H1 (cell line): ENCODE measurements at regions not wholly inside any gene's neighbourhood (a gene's known extent, or its start where the extent isn't known, plus 50 kb on each side); places are given as distances from the start of the nearest gene placed in this dataset.

Source experiments
- CTCF ChIA-PET: fragments of 300-600 bp; sonication (Branson Sonifier 250); formaldehyde crosslinking; loops from one replicate; lab custom pipeline; 2021; ENCODE audit not compliant: partially characterized antibody; lab: Charles Lee
- POLR2A ChIA-PET: fragments of 300-600 bp; sonication (Branson Sonifier 250); formaldehyde crosslinking; loops from one replicate; lab custom pipeline; 2021; ENCODE audit warnings: inconsistent platforms; ENCODE audit not compliant: partially characterized antibody; lab: Charles Lee
- DNase-seq, 2 experiments: peaks; one replicate each; pipeline versions ENCODE4 v3.0.0 to v3.0.0-alpha.2; 2010 to 2022; ENCODE audit warnings: low spot score in 2 of 2, low read depth in 1 of 2, mixed read lengths in 1 of 2
- FAIRE-seq: peaks from 2 replicates; lab custom pipeline; 2011; peaks lifted over from hg19 to GRCh38; lab: Jason Lieb, UNC
- H2AFZ ChIP-seq: 2 replicates; pipeline ENCODE4 v1.8.1; 2012; ENCODE audit warnings: low read length, inconsistent platforms
- H2AK5ac ChIP-seq: 2 replicates; pipeline ENCODE4 v1.6.1; 2013; ENCODE audit warnings: low read depth, low read length
- H2BK120ac ChIP-seq: replicated peaks from 2 replicates; pipeline ENCODE3; 2013; ENCODE audit warnings: low read depth, low read length, inconsistent platforms
- H2BK12ac ChIP-seq: 2 replicates; pipeline ENCODE4 v1.6.1; 2013; ENCODE audit warnings: low read depth, low read length
- H2BK15ac ChIP-seq: 2 replicates; pipeline ENCODE4 v1.6.1; 2013; ENCODE audit warnings: low read length
- H2BK20ac ChIP-seq: 2 replicates; pipeline ENCODE4 v1.6.1; 2013; ENCODE audit warnings: low read length
- H2BK5ac ChIP-seq: 2 replicates; pipeline ENCODE4 v1.6.1; 2013; ENCODE audit warnings: low read depth, low read length
- H3K14ac ChIP-seq: 2 replicates; pipeline ENCODE4 v1.6.1; 2013; ENCODE audit warnings: inconsistent platforms; ENCODE audit not compliant: insufficient read length
- H3K18ac ChIP-seq: 2 replicates; pipeline ENCODE4 v1.6.1; 2013; ENCODE audit warnings: low read length; ENCODE audit errors: extremely low read depth
- H3K23ac ChIP-seq: 2 replicates; pipeline ENCODE4 v1.6.1; 2013; ENCODE audit warnings: inconsistent platforms; ENCODE audit not compliant: insufficient read length
- H3K23me2 ChIP-seq: 2 replicates; pipeline ENCODE4 v1.6.1; 2013; ENCODE audit warnings: low read depth, low read length
- H3K27ac ChIP-seq: 2 replicates; pipeline ENCODE4 v1.6.1; 2011; ENCODE audit warnings: low read depth, low read length, inconsistent platforms
- H3K27me3 ChIP-seq, 4 experiments: replicated peaks in 1 of 4; 1 replicate in 1 of 4; 2 replicates in 3 of 4; pipeline versions ENCODE4 v1.6.1 to v1.8.1; 2011 to 2013; ENCODE audit warnings: low read length in 3 of 4, mild to moderate bottlenecking in 3 of 4, inconsistent platforms in 2 of 4, mixed read lengths in 2 of 4, moderate library complexity in 1 of 4; ENCODE audit not compliant: control insufficient read depth in 3 of 4, insufficient read depth in 3 of 4; ENCODE audit errors: extremely low read depth in 1 of 4
- H3K36me3 ChIP-seq, 4 experiments: 2 replicates each; pipeline versions ENCODE4 v1.6.1 to v1.8.1; 2011 to 2013; ENCODE audit warnings: mild to moderate bottlenecking in 4 of 4, low read length in 3 of 4, moderate library complexity in 2 of 4, control low read depth in 1 of 4, inconsistent platforms in 1 of 4; ENCODE audit not compliant: insufficient read depth in 4 of 4, control insufficient read depth in 2 of 4
- H3K4ac ChIP-seq: replicated peaks from 2 replicates; pipeline ENCODE3; 2013; ENCODE audit warnings: low read length, low read depth, mixed read lengths, inconsistent platforms; ENCODE audit not compliant: insufficient read length
- H3K4me1 ChIP-seq, 4 experiments: replicated peaks in 1 of 4; 1 replicate in 1 of 4; 2 replicates in 3 of 4; pipeline versions ENCODE4 v1.6.1 to v1.8.1; 2011 to 2013; ENCODE audit warnings: low read length in 3 of 4, inconsistent platforms in 2 of 4, mixed read lengths in 1 of 4; ENCODE audit not compliant: insufficient read depth in 4 of 4, control insufficient read depth in 3 of 4
- H3K4me2 ChIP-seq, 2 experiments: 2 replicates each; pipeline versions ENCODE4 v1.6.1 to v1.8.1; 2011 to 2013; ENCODE audit warnings: low read depth in 2 of 2, low read length in 2 of 2, control low read depth in 1 of 2, inconsistent platforms in 1 of 2, mild to moderate bottlenecking in 1 of 2; ENCODE audit not compliant: insufficient read depth in 1 of 2
- H3K4me3 ChIP-seq, 4 experiments: fragments of 200-600, 300-600 bp in 1 of 4; sonication (generic), shearing (Covaris generic), sonication (Bioruptor Twin) in 1 of 4; 2 replicates each; pipeline versions ENCODE4 v1.5.1 to v1.8.1; 2011 to 2016; ENCODE audit warnings: low read length in 4 of 4, low read depth in 3 of 4, control low read depth in 2 of 4, inconsistent platforms in 2 of 4, mild to moderate bottlenecking in 2 of 4, mixed read lengths in 1 of 4, moderate library complexity in 1 of 4; ENCODE audit not compliant: insufficient read depth in 2 of 4; ENCODE audit errors: extremely low read depth in 1 of 4
- H3K56ac ChIP-seq: replicated peaks from 2 replicates; pipeline ENCODE3; 2013; ENCODE audit warnings: low read depth, mild to moderate bottlenecking, mixed read lengths, low read length, inconsistent platforms; ENCODE audit not compliant: insufficient read length
- H3K79me1 ChIP-seq: 2 replicates; pipeline ENCODE4 v1.6.1; 2013; ENCODE audit warnings: low read depth, low read length, control low read depth
- H3K79me2 ChIP-seq, 2 experiments: 2 replicates each; pipeline versions ENCODE4 v1.6.1 to v1.8.1; 2012 to 2013; ENCODE audit warnings: low read length in 2 of 2, mild to moderate bottlenecking in 2 of 2, inconsistent platforms in 1 of 2; ENCODE audit not compliant: insufficient read depth in 2 of 2, control insufficient read depth in 1 of 2
- H3K9ac ChIP-seq, 4 experiments: replicated peaks in 1 of 4; 1 replicate in 1 of 4; 2 replicates in 3 of 4; pipeline versions ENCODE4 v1.6.1 to v1.8.1; 2011 to 2013; ENCODE audit warnings: low read depth in 3 of 4, low read length in 3 of 4, control low read depth in 2 of 4, mild to moderate bottlenecking in 2 of 4, moderate library complexity in 2 of 4, inconsistent platforms in 1 of 4; ENCODE audit errors: extremely low read depth in 1 of 4
- H3K9me3 ChIP-seq, 2 experiments: 2 replicates each; pipeline versions ENCODE4 v1.6.1 to v1.8.1; 2012 to 2013; ENCODE audit warnings: mild to moderate bottlenecking in 2 of 2, moderate library complexity in 2 of 2, control low read depth in 1 of 2, inconsistent platforms in 1 of 2, low read depth in 1 of 2, low read length in 1 of 2, mixed read lengths in 1 of 2; ENCODE audit not compliant: insufficient read depth in 2 of 2
- H4K20me1 ChIP-seq, 2 experiments: replicated peaks in 1 of 2; 2 replicates each; pipeline versions ENCODE3 to v1.8.1; 2011 to 2013; ENCODE audit warnings: inconsistent platforms in 2 of 2, low read length in 2 of 2, mild to moderate bottlenecking in 1 of 2; ENCODE audit not compliant: insufficient read depth in 2 of 2, control insufficient read depth in 1 of 2
- H4K5ac ChIP-seq: 2 replicates; pipeline ENCODE4 v1.6.1; 2013; ENCODE audit warnings: low read length, low read depth, mixed read lengths, inconsistent platforms; ENCODE audit not compliant: insufficient read length
- H4K8ac ChIP-seq: 2 replicates; pipeline ENCODE4 v1.8.0; 2013; ENCODE audit warnings: mild to moderate bottlenecking, moderate library complexity, low read length, inconsistent platforms; ENCODE audit not compliant: insufficient read depth; ENCODE audit errors: extremely low read depth
- H4K91ac ChIP-seq: replicated peaks from 2 replicates; pipeline ENCODE3; 2013; ENCODE audit warnings: low read length, mixed read lengths, inconsistent platforms; ENCODE audit not compliant: insufficient read length
- BRCA1 ChIP-seq: IDR thresholded peaks from 2 replicates; pipeline ENCODE4 v1.6.1; 2012; ENCODE audit warnings: low read depth, low read length, improper control_type of control experiment
- CTCF ChIP-seq, 3 experiments: IDR thresholded peaks; 1 replicate in 2 of 3; 2 replicates in 1 of 3; pipeline versions ENCODE4 v1.5.1 to v1.6.1; 2011; ENCODE audit warnings: low read length in 3 of 3, mild to moderate bottlenecking in 3 of 3, inconsistent platforms in 2 of 3, low read depth in 1 of 3, moderate library complexity in 1 of 3; ENCODE audit not compliant: insufficient read depth in 1 of 3; ENCODE audit errors: control extremely low read depth in 1 of 3
- MAFK ChIP-seq: IDR thresholded peaks from 2 replicates; pipeline ENCODE4 v1.6.1; 2012; ENCODE audit warnings: low read depth, mild to moderate bottlenecking, improper control_type of control experiment, low read length
- POLR2A ChIP-seq, 2 experiments: IDR thresholded peaks; 1 replicate in 1 of 2; 2 replicates in 1 of 2; pipeline ENCODE4 v1.6.1; 2011; ENCODE audit warnings: low read depth in 2 of 2, low read length in 2 of 2, mild to moderate bottlenecking in 2 of 2; ENCODE audit errors: control extremely low read depth in 1 of 2
- RAD21 ChIP-seq, 2 experiments: IDR thresholded peaks in 1 of 2; conservative IDR thresholded peaks in 1 of 2; 2 replicates each; pipeline ENCODE4 v1.6.1; 2011; ENCODE audit warnings: low read depth in 2 of 2, low read length in 2 of 2, improper control_type of control experiment in 1 of 2, inconsistent platforms in 1 of 2, mild to moderate bottlenecking in 1 of 2, moderate library complexity in 1 of 2
- RXRA ChIP-seq: IDR thresholded peaks from 2 replicates; pipeline ENCODE4 v1.6.1; 2011; ENCODE audit warnings: low read depth, mild to moderate bottlenecking, low read length, moderate library complexity; ENCODE audit not compliant: insufficient read depth
- TAF1 ChIP-seq: IDR thresholded peaks from 2 replicates; pipeline ENCODE4 v1.6.1; 2011; ENCODE audit warnings: mild to moderate bottlenecking, low read depth, low read length
- TAF7 ChIP-seq: optimal IDR thresholded peaks from 2 replicates; pipeline ENCODE3; 2011; ENCODE audit warnings: low read depth, mild to moderate bottlenecking, inconsistent platforms, low read length, moderate library complexity, borderline replicate concordance
- WGBS, 2 experiments: shearing (Covaris generic) in 1 of 2; methylation state at CpG; one replicate each; pipeline versions ENCODE4 v1.1.6 to v1.1.7; 2013 to 2015; ENCODE audit warnings: low lambda C conversion rate in 2 of 2, mixed read lengths in 2 of 2, inconsistent platforms in 1 of 2, low coverage in 1 of 2, missing lambda C conversion rate in 1 of 2; ENCODE audit not compliant: insufficient replicate concordance in 2 of 2, insufficient coverage in 1 of 2, insufficient read length in 1 of 2; ENCODE audit errors: extremely low coverage in 1 of 2, missing lambda C conversion rate in 1 of 2; 5-methylcytosine and 5-hydroxymethylcytosine counted together

- Histone ChIP-seq H3K18ac (no peak overlapping the region), H2BK12ac (no peak overlapping the region), H3K27ac (no peak overlapping the region), H3K23me2 (no peaks in the 10 kb centered on the region), H2BK20ac (no peak overlapping the region), H3K9ac (no peak overlapping the region), H3K4ac (no peak overlapping the region), H3K56ac (no peak overlapping the region), H3K79me1 (no peaks in the 10 kb centered on the region), H4K5ac (no peak overlapping the region), H4K91ac (no peak overlapping the region), H3K4me2 (no peak overlapping the region), H2AK5ac (no peak overlapping the region), H4K8ac (no peak overlapping the region; the same call in 1 of the 2 replicates), H3K4me1 (no peaks in the 10 kb centered on the region), H3K23ac (no peak overlapping the region), H2BK15ac (no peak overlapping the region), H2BK5ac (no peak overlapping the region), H4K20me1 (no peaks in the 10 kb centered on the region), H3K9me3 (peaks cover 5 to 9% of the 10 kb centered on the region in 2 experiments; a peak in 2 of 4 replicates), H3K79me2 (no peaks in the 10 kb centered on the region), H3K14ac (no peak overlapping the region), H2BK120ac (no peak overlapping the region), H2AFZ (no peak overlapping the region), H3K27me3 (no peaks in the 10 kb centered on the region), H3K36me3 (no peaks in the 10 kb centered on the region), H3K4me3 (no peak overlapping the region)
- POLR2A ChIA-PET: no interaction called here
- TF ChIP-seq CTCF (IDR thresholded peaks at IDR 0.05; ENCODE audit: control extremely low read depth in 1 of 3, insufficient read depth in 1 of 3, low read depth in 1 of 3, low read length in 3 of 3) (no peak), BRCA1 (no peak), POLR2A (IDR thresholded peaks at IDR 0.05; ENCODE audit: control extremely low read depth in 1 of 2, low read depth in 2 of 2, low read length in 2 of 2) (no peak), TAF7 (no peak), TAF1 (no peak), MAFK (no peak), RAD21 (IDR thresholded peaks at IDR 0.05 in 1 of 2, conservative IDR thresholded peaks at IDR 0.05 in 1 of 2; ENCODE audit: low read depth in 2 of 2, low read length in 2 of 2) (peak in 1 of 2 experiments; percentile 10; a peak in 1 of 4 replicates), RXRA (no peak)
- 53% methylated on average over 2 of the region's 2 CpGs; no CpG with 5 or more reads in 1 of the 2 experiments for WGBS, 2 experiments
- no peak for DNase-seq
- no peak for FAIRE-seq
- CTCF ChIA-PET: no interaction called here
Measured at GRCh38 chr3:159025733-159026132, 223.9 kb downstream of the MFSD1 start.
